B cell (primary cell): ENCODE measurements at regions not wholly inside any gene's neighbourhood (a gene's known extent, or its start where the extent isn't known, plus 50 kb on each side); places are given as distances from the start of the nearest gene placed in this dataset.

Experiments
- ATAC-seq: fragments of 200-7000 bp; cut with Tn5 transposase; one replicate; pipeline ENCODE4 v1.10.0; 2021; ENCODE audit warnings: low read depth, mild to moderate bottlenecking, moderate number of reproducible peaks, moderate library complexity
- CTCF ChIA-PET: fragments of 350-600 bp; sonication (Branson Sonifier 250); formaldehyde crosslinking; loops from one replicate; lab custom pipeline; 2021; ENCODE audit warnings: antibody characterized with exemption, inconsistent platforms; lab: Charles Lee
- POLR2A ChIA-PET: fragments of 350-600 bp; sonication (Branson Sonifier 250); formaldehyde crosslinking; loops from one replicate; lab custom pipeline; 2021; ENCODE audit warnings: antibody characterized with exemption; lab: Charles Lee
- DNase-seq: peaks from one replicate; pipeline ENCODE4 v3.0.0; 2013
- H2AFZ ChIP-seq: 2 replicates; pipeline ENCODE4 v1.6.1; 2012; ENCODE audit warnings: mild to moderate bottlenecking, low read depth, low read length; ENCODE audit not compliant: insufficient read depth, poor library complexity, severe bottlenecking
- H3K27ac ChIP-seq, 2 donors: 1 replicate in 1 of 2; 2 replicates in 1 of 2; pipeline ENCODE4 v1.5.1; 2012 to 2013; ENCODE audit warnings: low read length in 2 of 2, mild to moderate bottlenecking in 2 of 2, moderate library complexity in 1 of 2
- H3K27me3 ChIP-seq, 4 experiments: fragments of 200-600 bp in 1 of 4; sonication (generic) in 1 of 4; replicated peaks in 1 of 4; 1 replicate in 2 of 4; 2 replicates in 2 of 4; pipeline versions ENCODE4 v1.6.1 to v1.7.0; 2013 to 2016; ENCODE audit warnings: low read length in 3 of 4, mild to moderate bottlenecking in 2 of 4, mixed read lengths in 1 of 4, moderate library complexity in 1 of 4; ENCODE audit not compliant: insufficient read depth in 4 of 4, control insufficient read depth in 3 of 4; ENCODE audit errors: control extremely low read depth in 1 of 4
- H3K36me3 ChIP-seq, 2 experiments: replicated peaks in 1 of 2; 1 replicate in 1 of 2; 2 replicates in 1 of 2; pipeline versions ENCODE4 v1.6.1 to v1.7.1; 2013; ENCODE audit warnings: low read length in 1 of 2; ENCODE audit not compliant: insufficient read depth in 2 of 2, control insufficient read depth in 1 of 2; ENCODE audit errors: control extremely low read depth in 1 of 2, extremely low read depth in 1 of 2
- H3K4me1 ChIP-seq, 2 donors: fragments of 200-600 bp in 1 of 2; sonication (generic) in 1 of 2; 1 replicate in 1 of 2; 2 replicates in 1 of 2; pipeline versions ENCODE4 v1.5.1 to v1.6.1; 2013 to 2017; ENCODE audit warnings: low read length in 2 of 2; ENCODE audit not compliant: control insufficient read depth in 2 of 2, insufficient read depth in 2 of 2
- H3K4me2 ChIP-seq: replicated peaks from 2 replicates; pipeline ENCODE3; 2012; ENCODE audit warnings: mild to moderate bottlenecking, low read depth, low read length; ENCODE audit not compliant: poor library complexity, severe bottlenecking
- H3K4me3 ChIP-seq, 5 experiments: fragments of 200-600 bp in 1 of 5; sonication (generic) in 1 of 5; 1 replicate in 3 of 5; 2 replicates in 2 of 5; pipeline versions ENCODE4 v1.5.1 to v1.7.0; 2011 to 2016; ENCODE audit warnings: low read length in 4 of 5, mild to moderate bottlenecking in 4 of 5, low read depth in 2 of 5, control low read depth in 1 of 5, moderate library complexity in 1 of 5; ENCODE audit not compliant: insufficient read depth in 1 of 5; ENCODE audit errors: control extremely low read depth in 1 of 5, extremely low read depth in 1 of 5
- H3K79me2 ChIP-seq: fragments of 200-600 bp; sonication (generic); one replicate; pipeline ENCODE4 v1.6.0; 2016; ENCODE audit warnings: low read length; ENCODE audit not compliant: control insufficient read depth, insufficient read depth
- H3K9ac ChIP-seq: fragments of 200-600 bp; sonication (generic); 2 replicates; pipeline ENCODE4 v1.6.1; 2017; ENCODE audit warnings: mild to moderate bottlenecking, low read length, moderate library complexity
- H3K9me3 ChIP-seq, 3 donors: one replicate each; pipeline versions ENCODE4 v1.6.1 to v1.7.1; 2013; ENCODE audit warnings: low read length in 2 of 3; ENCODE audit not compliant: control insufficient read depth in 2 of 3, insufficient read depth in 1 of 3; ENCODE audit errors: control extremely low read depth in 1 of 3
- H4K20me1 ChIP-seq: 2 replicates; pipeline ENCODE4 v1.6.0; 2012; ENCODE audit warnings: mild to moderate bottlenecking, low read length; ENCODE audit not compliant: insufficient read depth, control insufficient read depth, poor library complexity, severe bottlenecking
- H3K27ac Mint-ChIP-seq: one replicate; pipeline ENCODE4 v1.8.0; 2021; ENCODE audit warnings: mixed read lengths
- H3K27me3 Mint-ChIP-seq: one replicate; pipeline ENCODE4 v1.8.0; 2021; ENCODE audit warnings: mixed read lengths
- H3K4me1 Mint-ChIP-seq: one replicate; pipeline ENCODE4 v1.8.0; 2021; ENCODE audit warnings: mixed read lengths
- H3K4me3 Mint-ChIP-seq: one replicate; pipeline ENCODE4 v1.8.0; 2021; ENCODE audit warnings: mixed read lengths
- H3K9me3 Mint-ChIP-seq: one replicate; pipeline ENCODE4 v1.8.0; 2022; ENCODE audit warnings: mixed read lengths; ENCODE audit not compliant: insufficient read depth
- EZH2 ChIP-seq: IDR thresholded peaks from 2 replicates; pipeline ENCODE4 v1.6.1; 2012; ENCODE audit warnings: borderline replicate concordance, low read depth, mild to moderate bottlenecking, moderate library complexity, low read length; ENCODE audit not compliant: insufficient read depth, poor library complexity, severe bottlenecking
- WGBS: methylation state at CpG from one replicate; pipeline ENCODE4 v1.1.5; 2013; ENCODE audit warnings: missing lambda C conversion rate; ENCODE audit not compliant: insufficient coverage; 5-methylcytosine and 5-hydroxymethylcytosine counted together
- intact Hi-C: fragments of 100-400 bp; cut with micrococcal nuclease; formaldehyde crosslinking; loops from one replicate; pipeline ENCODE4 v1.10.0; 2022
- TF ChIP-seq, protein P1 (sequence below): fragments of 200-600 bp; IDR thresholded peaks from one replicate; pipeline ENCODE4 v1.8.0; 2022; ENCODE audit warnings: antibody characterized with exemption, mild to moderate bottlenecking

DNA sequence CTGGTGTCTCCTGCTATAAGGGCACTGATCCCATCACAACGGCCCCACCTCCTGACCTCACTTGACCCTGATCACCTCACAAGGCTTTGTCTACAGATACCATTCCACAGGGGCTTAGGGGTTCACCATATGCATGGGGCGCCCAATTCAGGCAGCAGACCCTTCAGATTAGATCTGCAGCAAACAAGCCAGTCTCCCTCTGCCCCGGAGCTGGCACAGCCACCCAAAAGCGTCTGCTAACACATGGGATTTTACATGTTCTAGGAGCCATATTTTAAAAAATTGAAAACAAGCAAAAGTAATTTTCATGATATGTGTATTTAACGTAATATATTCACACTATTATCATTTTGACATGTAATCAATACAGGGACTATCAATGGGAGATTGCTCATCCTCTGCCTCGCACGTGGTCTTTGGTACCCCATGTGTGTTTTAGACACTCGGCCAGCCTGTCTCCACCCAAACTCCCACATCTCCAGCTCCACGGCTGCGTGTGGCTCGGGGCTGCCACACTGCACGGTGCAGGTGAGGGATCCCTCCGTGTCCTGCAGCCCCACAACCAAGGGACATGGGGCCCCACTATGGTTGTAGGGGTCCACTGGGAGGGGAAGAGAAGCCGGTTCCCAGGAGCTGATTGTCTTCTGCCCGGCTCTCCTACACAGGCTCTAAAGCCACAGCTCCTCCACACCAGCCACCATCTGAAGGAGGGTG, 107.6 kb downstream of the RBFOX3 start:
- H3K27ac Mint-ChIP-seq, result no peak overlapping the region
- H3K4me1 Mint-ChIP-seq, result no peaks in the 10 kb centered on the region
- DNase-seq (no peak), ATAC-seq (no peak)
- Histone ChIP-seq H3K9ac (no peak overlapping the region), H3K27me3 (no peaks in the 10 kb centered on the region), H3K36me3 (no peaks in the 10 kb centered on the region), H3K4me3 (no peak overlapping the region), H3K79me2 (no peaks in the 10 kb centered on the region), H3K27ac (no peak overlapping the region), H2AFZ (no peak overlapping the region), H3K9me3 (peaks cover 0 to 5% (median 0%) of the 10 kb centered on the region in 3 donors), H3K4me1 (no peaks in the 10 kb centered on the region), H4K20me1 (no peaks in the 10 kb centered on the region), H3K4me2 (no peak overlapping the region)
- POLR2A ChIA-PET, result no interaction called here
- TF ChIP-seq, protein P1, sequence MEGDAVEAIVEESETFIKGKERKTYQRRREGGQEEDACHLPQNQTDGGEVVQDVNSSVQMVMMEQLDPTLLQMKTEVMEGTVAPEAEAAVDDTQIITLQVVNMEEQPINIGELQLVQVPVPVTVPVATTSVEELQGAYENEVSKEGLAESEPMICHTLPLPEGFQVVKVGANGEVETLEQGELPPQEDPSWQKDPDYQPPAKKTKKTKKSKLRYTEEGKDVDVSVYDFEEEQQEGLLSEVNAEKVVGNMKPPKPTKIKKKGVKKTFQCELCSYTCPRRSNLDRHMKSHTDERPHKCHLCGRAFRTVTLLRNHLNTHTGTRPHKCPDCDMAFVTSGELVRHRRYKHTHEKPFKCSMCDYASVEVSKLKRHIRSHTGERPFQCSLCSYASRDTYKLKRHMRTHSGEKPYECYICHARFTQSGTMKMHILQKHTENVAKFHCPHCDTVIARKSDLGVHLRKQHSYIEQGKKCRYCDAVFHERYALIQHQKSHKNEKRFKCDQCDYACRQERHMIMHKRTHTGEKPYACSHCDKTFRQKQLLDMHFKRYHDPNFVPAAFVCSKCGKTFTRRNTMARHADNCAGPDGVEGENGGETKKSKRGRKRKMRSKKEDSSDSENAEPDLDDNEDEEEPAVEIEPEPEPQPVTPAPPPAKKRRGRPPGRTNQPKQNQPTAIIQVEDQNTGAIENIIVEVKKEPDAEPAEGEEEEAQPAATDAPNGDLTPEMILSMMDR, result no peak
- no peak for TF ChIP-seq EZH2
- CTCF ChIA-PET, result no interaction called here
- H3K27me3 Mint-ChIP-seq, result peaks cover 38% of the 10 kb centered on the region
- H3K4me3 Mint-ChIP-seq, result no peak overlapping the region
- no peaks in the 10 kb centered on the region for H3K9me3 Mint-ChIP-seq
- intact Hi-C loops, result no loop called here
- WGBS, result 90% methylated on average over 4 of the region's 15 CpGs

DNA sequence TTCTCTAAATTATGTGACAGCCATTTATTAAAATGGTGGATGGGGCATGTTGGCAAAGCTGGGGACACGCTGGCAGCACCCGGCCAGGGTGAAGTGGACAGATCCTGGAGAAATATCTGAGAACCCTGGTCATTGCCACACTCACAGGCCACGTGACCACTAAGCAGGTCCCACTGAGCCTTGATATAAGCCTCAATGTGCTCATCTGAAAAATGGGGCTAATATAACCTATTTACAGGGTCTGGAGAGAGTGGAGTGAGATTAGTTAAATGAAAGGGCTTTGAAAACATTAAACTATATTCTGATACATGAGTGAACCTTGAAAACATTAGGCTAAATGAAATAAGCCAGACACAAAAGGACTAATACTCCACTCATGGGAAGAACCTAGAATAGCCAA, 108.9 kb downstream of the RBFOX3 start:
- H3K9me3 Mint-ChIP-seq, result no peaks in the 10 kb centered on the region
- 83% methylated on average over 2 of the region's 3 CpGs for WGBS
- Histone ChIP-seq H3K27ac (no peak overlapping the region), H3K4me2 (no peak overlapping the region), H3K4me3 (no peak overlapping the region), H3K36me3 (no peaks in the 10 kb centered on the region), H3K27me3 (no peaks in the 10 kb centered on the region), H3K9ac (no peak overlapping the region), H3K79me2 (no peaks in the 10 kb centered on the region), H2AFZ (no peak overlapping the region), H3K9me3 (peaks cover 0 to 5% (median 0%) of the 10 kb centered on the region in 3 donors), H4K20me1 (no peaks in the 10 kb centered on the region), H3K4me1 (no peaks in the 10 kb centered on the region)
- intact Hi-C loops, result no loop called here
- H3K4me1 Mint-ChIP-seq, result no peaks in the 10 kb centered on the region
- CTCF ChIA-PET, result no interaction called here
- H3K4me3 Mint-ChIP-seq, result no peak overlapping the region
- TF ChIP-seq, protein P1, result no peak
- no peak for TF ChIP-seq EZH2
- POLR2A ChIA-PET, result no interaction called here
- H3K27ac Mint-ChIP-seq, result no peak overlapping the region
- H3K27me3 Mint-ChIP-seq, result peaks cover 38% of the 10 kb centered on the region
- ATAC-seq (no peak), DNase-seq (no peak)
